Panc1 (cell line): ENCODE measurements at regions not wholly inside any gene's neighbourhood (a gene's known extent, or its start where the extent isn't known, plus 50 kb on each side); places are given as distances from the start of the nearest gene placed in this dataset.

Experiments
- POLR2AphosphoS5 ChIP-seq: IDR thresholded peaks from 2 replicates; pipeline ENCODE4 v1.6.1; 2012; ENCODE audit warnings: mild to moderate bottlenecking, low read depth, low read length, moderate library complexity
- TF ChIP-seq, protein P1 (sequence below): fragments of 450-650 bp; IDR thresholded peaks from 2 replicates; pipeline ENCODE4 v1.5.1; 2017; ENCODE audit warnings: mild to moderate bottlenecking
- TF ChIP-seq, protein P2 (sequence below), 2 experiments: IDR thresholded peaks; 2 replicates each; pipeline ENCODE4 v1.6.1; 2011 to 2012; ENCODE audit warnings: low read depth in 2 of 2, control low read depth in 1 of 2, low read length in 1 of 2, mild to moderate bottlenecking in 1 of 2, moderate library complexity in 1 of 2; ENCODE audit not compliant: insufficient read depth in 1 of 2

DNA sequence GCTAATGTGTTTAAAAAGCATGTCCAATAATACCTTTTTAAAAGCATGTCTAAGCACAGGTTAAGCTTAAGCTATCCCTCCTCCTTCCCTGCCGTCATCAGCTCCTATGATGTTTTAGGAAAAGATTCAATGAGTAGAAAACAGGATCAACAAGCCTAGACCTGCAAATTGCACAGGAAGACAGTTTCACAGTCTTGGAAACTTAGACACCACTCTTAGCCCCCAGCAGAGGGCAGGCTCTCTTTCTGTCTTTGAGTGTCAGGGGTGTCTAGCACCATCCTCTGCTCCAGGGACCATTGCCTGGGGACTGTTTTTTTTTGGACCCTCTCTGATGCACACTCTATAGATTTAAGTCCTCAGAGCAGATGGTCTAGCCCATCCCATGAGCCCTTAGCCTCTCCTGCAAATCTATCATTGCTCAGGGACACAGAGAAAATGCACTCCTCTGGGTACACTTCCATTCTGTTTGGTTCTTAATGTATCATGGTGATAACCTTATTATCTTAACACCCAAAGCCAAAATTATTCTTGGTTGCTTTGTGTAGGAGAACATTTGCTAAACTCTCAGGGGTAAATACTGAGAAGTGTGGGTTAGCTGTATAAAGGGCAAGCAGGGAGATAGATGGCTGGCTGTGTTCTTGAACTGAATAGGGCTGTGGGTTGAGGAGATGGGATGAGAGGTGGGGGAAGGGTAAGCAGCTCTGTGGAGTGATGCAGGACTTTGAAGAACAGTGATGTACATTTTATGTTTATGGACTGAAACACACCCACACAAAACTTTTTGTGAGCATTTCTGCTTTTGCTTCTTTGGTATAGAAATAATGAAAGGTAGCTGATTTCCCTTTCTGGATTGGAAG lies 259.9 kb upstream of the DDHD1 start:
- TF ChIP-seq, protein P1, sequence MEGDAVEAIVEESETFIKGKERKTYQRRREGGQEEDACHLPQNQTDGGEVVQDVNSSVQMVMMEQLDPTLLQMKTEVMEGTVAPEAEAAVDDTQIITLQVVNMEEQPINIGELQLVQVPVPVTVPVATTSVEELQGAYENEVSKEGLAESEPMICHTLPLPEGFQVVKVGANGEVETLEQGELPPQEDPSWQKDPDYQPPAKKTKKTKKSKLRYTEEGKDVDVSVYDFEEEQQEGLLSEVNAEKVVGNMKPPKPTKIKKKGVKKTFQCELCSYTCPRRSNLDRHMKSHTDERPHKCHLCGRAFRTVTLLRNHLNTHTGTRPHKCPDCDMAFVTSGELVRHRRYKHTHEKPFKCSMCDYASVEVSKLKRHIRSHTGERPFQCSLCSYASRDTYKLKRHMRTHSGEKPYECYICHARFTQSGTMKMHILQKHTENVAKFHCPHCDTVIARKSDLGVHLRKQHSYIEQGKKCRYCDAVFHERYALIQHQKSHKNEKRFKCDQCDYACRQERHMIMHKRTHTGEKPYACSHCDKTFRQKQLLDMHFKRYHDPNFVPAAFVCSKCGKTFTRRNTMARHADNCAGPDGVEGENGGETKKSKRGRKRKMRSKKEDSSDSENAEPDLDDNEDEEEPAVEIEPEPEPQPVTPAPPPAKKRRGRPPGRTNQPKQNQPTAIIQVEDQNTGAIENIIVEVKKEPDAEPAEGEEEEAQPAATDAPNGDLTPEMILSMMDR = peak; percentile 29
- TF ChIP-seq, protein P2, sequence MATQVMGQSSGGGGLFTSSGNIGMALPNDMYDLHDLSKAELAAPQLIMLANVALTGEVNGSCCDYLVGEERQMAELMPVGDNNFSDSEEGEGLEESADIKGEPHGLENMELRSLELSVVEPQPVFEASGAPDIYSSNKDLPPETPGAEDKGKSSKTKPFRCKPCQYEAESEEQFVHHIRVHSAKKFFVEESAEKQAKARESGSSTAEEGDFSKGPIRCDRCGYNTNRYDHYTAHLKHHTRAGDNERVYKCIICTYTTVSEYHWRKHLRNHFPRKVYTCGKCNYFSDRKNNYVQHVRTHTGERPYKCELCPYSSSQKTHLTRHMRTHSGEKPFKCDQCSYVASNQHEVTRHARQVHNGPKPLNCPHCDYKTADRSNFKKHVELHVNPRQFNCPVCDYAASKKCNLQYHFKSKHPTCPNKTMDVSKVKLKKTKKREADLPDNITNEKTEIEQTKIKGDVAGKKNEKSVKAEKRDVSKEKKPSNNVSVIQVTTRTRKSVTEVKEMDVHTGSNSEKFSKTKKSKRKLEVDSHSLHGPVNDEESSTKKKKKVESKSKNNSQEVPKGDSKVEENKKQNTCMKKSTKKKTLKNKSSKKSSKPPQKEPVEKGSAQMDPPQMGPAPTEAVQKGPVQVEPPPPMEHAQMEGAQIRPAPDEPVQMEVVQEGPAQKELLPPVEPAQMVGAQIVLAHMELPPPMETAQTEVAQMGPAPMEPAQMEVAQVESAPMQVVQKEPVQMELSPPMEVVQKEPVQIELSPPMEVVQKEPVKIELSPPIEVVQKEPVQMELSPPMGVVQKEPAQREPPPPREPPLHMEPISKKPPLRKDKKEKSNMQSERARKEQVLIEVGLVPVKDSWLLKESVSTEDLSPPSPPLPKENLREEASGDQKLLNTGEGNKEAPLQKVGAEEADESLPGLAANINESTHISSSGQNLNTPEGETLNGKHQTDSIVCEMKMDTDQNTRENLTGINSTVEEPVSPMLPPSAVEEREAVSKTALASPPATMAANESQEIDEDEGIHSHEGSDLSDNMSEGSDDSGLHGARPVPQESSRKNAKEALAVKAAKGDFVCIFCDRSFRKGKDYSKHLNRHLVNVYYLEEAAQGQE (IDR thresholded peaks at IDR 0.05; ENCODE audit: insufficient read depth in 1 of 2, low read depth in 2 of 2, low read length in 1 of 2) = no peak
- no peak for TF ChIP-seq POLR2AphosphoS5
